ENCODE measurements at regions not wholly inside any gene's neighbourhood (a gene's known extent, or its start where the extent isn't known, plus 50 kb on each side); places are given as distances from the start of the nearest gene placed in this dataset.
A peak's percentile ranks its signal among the peaks of the same experiment; 100 is the strongest.

GRCh38 chr11:70538641-70539359 is 140.5 kb downstream of the CTTN start:
- Histone ChIP-seq H3K9me2 (no peaks in the 10 kb centered on the region), H4K20me1 (ENCODE audit: insufficient read depth) (no peaks in the 10 kb centered on the region)

More at GRCh38 chr11:70538641-70539359, 140.5 kb downstream of the CTTN start:
- Histone ChIP-seq H3K36me3 (replicated peaks in 1 of 2; ENCODE audit: control insufficient read depth in 1 of 2, insufficient read depth in 2 of 2, low read length in 1 of 2) (no peaks in the 10 kb centered on the region), H3K9ac (no peak overlapping the region), H2AFZ (ENCODE audit: low read depth) (no peak overlapping the region), H3F3A (replicated peaks; ENCODE audit: insufficient read depth) (no peaks in the 10 kb centered on the region), H3K79me2 (ENCODE audit: insufficient read depth) (no peaks in the 10 kb centered on the region), H3K27ac (ENCODE audit: low read depth in 2 of 2, low read length in 1 of 2) (no peak overlapping the region), H3K4me1 (ENCODE audit: control insufficient read depth in 1 of 2, insufficient read depth in 2 of 2, low read depth in 1 of 2, low read length in 1 of 2) (no peaks in the 10 kb centered on the region; a peak in 1 of 4 replicates), H3K4me2 (no peak overlapping the region), H3K9me3 (no peaks in the 10 kb centered on the region), H3K27me3 (ENCODE audit: insufficient read depth) (no peaks in the 10 kb centered on the region), H3K4me3 (ENCODE audit: low read depth in 2 of 2, low read length in 1 of 2) (no peak overlapping the region)
- TF ChIP-seq JUND (IDR thresholded peaks at IDR 0.05) (no peak), USF2 (IDR thresholded peaks at IDR 0.05; ENCODE audit: borderline replicate concordance, low read depth, low read length) (no peak), RFX5 (IDR thresholded peaks at IDR 0.05; ENCODE audit: low read length) (no peak), RXRA (IDR thresholded peaks at IDR 0.05; ENCODE audit: borderline replicate concordance, low read depth) (no peak), FOXJ3 (CRISPR knock-in tag; IDR thresholded peaks at IDR 0.05) (no peak), EZH2phosphoT487 (IDR thresholded peaks at IDR 0.05; ENCODE audit: borderline replicate concordance, low read depth) (no peak), TEAD4 (IDR thresholded peaks at IDR 0.05; ENCODE audit: borderline replicate concordance, insufficient read depth) (no peak), GABPA (IDR thresholded peaks at IDR 0.05; ENCODE audit: low read depth) (no peak), RCOR1 (IDR thresholded peaks at IDR 0.05; ENCODE audit: low read length) (no peak), SIN3A (IDR thresholded peaks at IDR 0.05; ENCODE audit: borderline replicate concordance, low read depth, low read length) (no peak), EP300 (IDR thresholded peaks at IDR 0.05; ENCODE audit: borderline replicate concordance in 1 of 2, low read depth in 1 of 2, low read length in 1 of 2) (no peak), SMC3 (IDR thresholded peaks at IDR 0.05; ENCODE audit: low read depth, low read length) (no peak), TAF1 (IDR thresholded peaks at IDR 0.05; ENCODE audit: borderline replicate concordance, low read depth, low read length) (no peak), MXI1 (IDR thresholded peaks at IDR 0.05; ENCODE audit: low read depth, low read length) (no peak), FOSL2 (IDR thresholded peaks at IDR 0.05; ENCODE audit: borderline replicate concordance, low read depth) (no peak), MEF2A (IDR thresholded peaks at IDR 0.05; ENCODE audit: borderline replicate concordance, low read depth) (no peak), GATA2 (CRISPR knock-in tag; IDR thresholded peaks at IDR 0.05) (no peak)
- TF ChIP-seq, protein P1, sequence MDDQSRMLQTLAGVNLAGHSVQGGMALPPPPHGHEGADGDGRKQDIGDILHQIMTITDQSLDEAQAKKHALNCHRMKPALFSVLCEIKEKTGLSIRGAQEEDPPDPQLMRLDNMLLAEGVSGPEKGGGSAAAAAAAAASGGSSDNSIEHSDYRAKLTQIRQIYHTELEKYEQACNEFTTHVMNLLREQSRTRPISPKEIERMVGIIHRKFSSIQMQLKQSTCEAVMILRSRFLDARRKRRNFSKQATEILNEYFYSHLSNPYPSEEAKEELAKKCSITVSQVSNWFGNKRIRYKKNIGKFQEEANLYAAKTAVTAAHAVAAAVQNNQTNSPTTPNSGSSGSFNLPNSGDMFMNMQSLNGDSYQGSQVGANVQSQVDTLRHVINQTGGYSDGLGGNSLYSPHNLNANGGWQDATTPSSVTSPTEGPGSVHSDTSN (IDR thresholded peaks at IDR 0.05), result no peak
- TF ChIP-seq, protein P2, sequence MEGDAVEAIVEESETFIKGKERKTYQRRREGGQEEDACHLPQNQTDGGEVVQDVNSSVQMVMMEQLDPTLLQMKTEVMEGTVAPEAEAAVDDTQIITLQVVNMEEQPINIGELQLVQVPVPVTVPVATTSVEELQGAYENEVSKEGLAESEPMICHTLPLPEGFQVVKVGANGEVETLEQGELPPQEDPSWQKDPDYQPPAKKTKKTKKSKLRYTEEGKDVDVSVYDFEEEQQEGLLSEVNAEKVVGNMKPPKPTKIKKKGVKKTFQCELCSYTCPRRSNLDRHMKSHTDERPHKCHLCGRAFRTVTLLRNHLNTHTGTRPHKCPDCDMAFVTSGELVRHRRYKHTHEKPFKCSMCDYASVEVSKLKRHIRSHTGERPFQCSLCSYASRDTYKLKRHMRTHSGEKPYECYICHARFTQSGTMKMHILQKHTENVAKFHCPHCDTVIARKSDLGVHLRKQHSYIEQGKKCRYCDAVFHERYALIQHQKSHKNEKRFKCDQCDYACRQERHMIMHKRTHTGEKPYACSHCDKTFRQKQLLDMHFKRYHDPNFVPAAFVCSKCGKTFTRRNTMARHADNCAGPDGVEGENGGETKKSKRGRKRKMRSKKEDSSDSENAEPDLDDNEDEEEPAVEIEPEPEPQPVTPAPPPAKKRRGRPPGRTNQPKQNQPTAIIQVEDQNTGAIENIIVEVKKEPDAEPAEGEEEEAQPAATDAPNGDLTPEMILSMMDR (IDR thresholded peaks at IDR 0.05), result no peak
- CTCF ChIA-PET, result no interaction called here
- POLR2A ChIA-PET, result no interaction called here
- DNase-seq, result peak; percentile 23
- 57% methylated on average over 21 of the region's 22 CpGs for WGBS (ENCODE audit: low lambda C conversion rate)

Data from SK-N-SH (cell line).